ENCODE measurements at regions not wholly inside any gene's neighbourhood (a gene's known extent, or its start where the extent isn't known, plus 50 kb on each side); places are given as distances from the start of the nearest gene placed in this dataset.
"Not testable (repeated sequence)": the region's sequence is repeated elsewhere in the genome, so short reads cannot be mapped to it uniquely, and the experiment has no call there.

- no peak for DNase-seq (ENCODE audit: extremely low read depth in 1 of 2, low read depth in 1 of 2)
Measured at GRCh38 chr15:62218841-62219240, 53.8 kb upstream of the C2CD4B start.

- DNase-seq (ENCODE audit: extremely low read depth in 1 of 2, low read depth in 1 of 2): no peak
Measured at GRCh38 chr15:62219799-62220198, 54.7 kb upstream of the C2CD4B start.

GRCh38 chr15:62223020-62223419 is 57.9 kb upstream of the C2CD4B start:
- DNase-seq (ENCODE audit: extremely low read depth in 1 of 2, low read depth in 1 of 2): no peak

GRCh38 chr15:62228604-62229003 is 63.5 kb upstream of the C2CD4B start:
- DNase-seq (ENCODE audit: extremely low read depth in 1 of 2, low read depth in 1 of 2): no peak

- DNase-seq (ENCODE audit: extremely low read depth in 1 of 2, low read depth in 1 of 2): no peak
Measured at GRCh38 chr15:62231856-62232255, 66.8 kb upstream of the C2CD4B start.

GRCh38 chr15:62240121-62241096 is 75.3 kb upstream of the C2CD4B start:
- DNase-seq (ENCODE audit: extremely low read depth in 1 of 2, low read depth in 1 of 2): no peak

GRCh38 chr15:62241135-62241770 is 76.2 kb upstream of the C2CD4B start:
- no peak for DNase-seq (ENCODE audit: extremely low read depth in 1 of 2, low read depth in 1 of 2)

GRCh38 chr15:62242999-62243398 is 77.9 kb upstream of the C2CD4B start:
- DNase-seq (ENCODE audit: extremely low read depth in 1 of 2, low read depth in 1 of 2): no peak

GRCh38 chr15:62244762-62245161 is 79.7 kb upstream of the C2CD4B start:
- no peak for DNase-seq (ENCODE audit: extremely low read depth in 1 of 2, low read depth in 1 of 2)

GRCh38 chr15:62248277-62248984 is 83.3 kb upstream of the C2CD4B start:
- DNase-seq (ENCODE audit: extremely low read depth in 1 of 2, low read depth in 1 of 2): no peak

GRCh38 chr15:62249501-62249900 is 84.4 kb upstream of the C2CD4B start:
- no peak for DNase-seq (ENCODE audit: extremely low read depth in 1 of 2, low read depth in 1 of 2)

- no peak for DNase-seq (ENCODE audit: extremely low read depth in 1 of 2, low read depth in 1 of 2)
Measured at GRCh38 chr15:62250186-62250585, 85.1 kb upstream of the C2CD4B start.

- no peak for DNase-seq (ENCODE audit: extremely low read depth in 1 of 2, low read depth in 1 of 2)
Measured at GRCh38 chr15:62250978-62251377, 85.9 kb upstream of the C2CD4B start.

GRCh38 chr15:62253294-62253693 is 88.2 kb upstream of the C2CD4B start:
- DNase-seq (ENCODE audit: extremely low read depth in 1 of 2, low read depth in 1 of 2): no peak

- DNase-seq (ENCODE audit: extremely low read depth in 1 of 2, low read depth in 1 of 2): peak; percentile 38 to 42
Measured at GRCh38 chr15:62254137-62254934, 89.3 kb upstream of the C2CD4B start.

- DNase-seq (ENCODE audit: extremely low read depth in 1 of 2, low read depth in 1 of 2): not testable (repeated sequence)
Measured at GRCh38 chr15:62256430-62256829, 91.3 kb upstream of the C2CD4B start.

- DNase-seq (ENCODE audit: extremely low read depth in 1 of 2, low read depth in 1 of 2): no peak
Measured at GRCh38 chr15:62257996-62258521, 93.0 kb upstream of the C2CD4B start.

- no peak for DNase-seq (ENCODE audit: extremely low read depth in 1 of 2, low read depth in 1 of 2)
Measured at GRCh38 chr15:62262305-62262941, 97.3 kb upstream of the C2CD4B start.

GRCh38 chr15:62264196-62264595 is 99.1 kb upstream of the C2CD4B start:
- no peak for DNase-seq (ENCODE audit: extremely low read depth in 1 of 2, low read depth in 1 of 2)

- DNase-seq (ENCODE audit: extremely low read depth in 1 of 2, low read depth in 1 of 2): no peak
Measured at GRCh38 chr15:62269504-62269903, 104.4 kb upstream of the C2CD4B start.
